HepG2 (cell line): ENCODE measurements at regions not wholly inside any gene's neighbourhood (a gene's known extent, or its start where the extent isn't known, plus 50 kb on each side); places are given as distances from the start of the nearest gene placed in this dataset.

Experiments used
- CTCF ChIP-seq: sonication (generic); formaldehyde crosslinking; IDR thresholded peaks from 2 replicates; pipeline ENCODE4 v1.5.0; 2020; ENCODE audit warnings: mild to moderate bottlenecking, missing genetic modification reagents, moderate library complexity
- JUN ChIP-seq: sonication (generic); formaldehyde crosslinking; IDR thresholded peaks from 2 replicates; pipeline ENCODE4 v1.4.0; 2020; ENCODE audit warnings: mild to moderate bottlenecking, missing genetic modification reagents
- MXI1 ChIP-seq: IDR thresholded peaks from 3 replicates; pipeline ENCODE4 v1.6.1; 2012; ENCODE audit warnings: low read depth, low read length, inconsistent platforms, borderline replicate concordance
- PHF8 ChIP-seq: sonication (generic); formaldehyde crosslinking; IDR thresholded peaks from 2 replicates; pipeline ENCODE4 v1.5.0; 2020; ENCODE audit warnings: missing genetic modification reagents
- SMC3 ChIP-seq: IDR thresholded peaks from 2 replicates; pipeline ENCODE4 v1.6.1; 2011; ENCODE audit warnings: low read length, improper control_type of control experiment
- THAP7 ChIP-seq: sonication (generic); formaldehyde crosslinking; IDR thresholded peaks from 2 replicates; pipeline ENCODE4 v1.8.1; 2023; ENCODE audit warnings: mild to moderate bottlenecking, missing genetic modification reagents
- ZNF7 ChIP-seq: IDR thresholded peaks from 2 replicates; pipeline ENCODE4 v1.6.1; 2016; ENCODE audit warnings: missing biosample characterization, missing genetic modification reagents
- ZNF782 ChIP-seq: sonication (generic); formaldehyde crosslinking; IDR thresholded peaks from 2 replicates; pipeline ENCODE4 v1.4.0; 2020; ENCODE audit warnings: missing genetic modification reagents, mild to moderate bottlenecking, borderline replicate concordance

GRCh38 chr14:83172363-83172762 is 1638.7 kb upstream of the SEL1L start:
- TF ChIP-seq MXI1 (no peak), SMC3 (no peak), ZNF782 (CRISPR knock-in tag) (no peak), PHF8 (CRISPR knock-in tag) (no peak), ZNF7 (CRISPR knock-in tag) (no peak), JUN (CRISPR knock-in tag) (no peak), THAP7 (CRISPR knock-in tag) (no peak), CTCF (CRISPR knock-in tag) (no peak)
